A549 (cell line): ENCODE measurements at regions not wholly inside any gene's neighbourhood (a gene's known extent, or its start where the extent isn't known, plus 50 kb on each side); places are given as distances from the start of the nearest gene placed in this dataset.

Experiments used
- ATAC-seq, 2 experiments: fragments of 200-7000 bp in 1 of 2; fragments of >200 bp in 1 of 2; cut with Nextera tagmentation in 1 of 2; cut with Tn5 transposase in 1 of 2; 3 replicates each; pipeline versions ENCODE4 v1.8.0 to v1.9.1; 2018 to 2020; ENCODE audit warnings: mild to moderate bottlenecking in 1 of 2, moderate library complexity in 1 of 2
- CTCF ChIA-PET: fragments of 300-600 bp; sonication (Branson Sonifier 250); formaldehyde crosslinking; extraction: SDS; loops from one replicate; lab custom pipeline; 2021; ENCODE audit warnings: antibody characterized with exemption, inconsistent platforms; lab: Yijun Ruan, JAX
- POLR2A ChIA-PET: fragments of 350-600 bp; formaldehyde crosslinking; extraction: SDS; loops from one replicate; lab custom pipeline; 2021; ENCODE audit warnings: antibody characterized with exemption, inconsistent platforms; lab: Yijun Ruan, JAX
- DNase-seq, 2 experiments: peaks; one replicate each; pipeline versions ENCODE4 v3.0.0 to v3.0.0-alpha.2; 2011 to 2016; ENCODE audit warnings: low read depth in 1 of 2, low spot score in 1 of 2
- FAIRE-seq: peaks from 2 replicates; lab custom pipeline; 2011; peaks lifted over from hg19 to GRCh38; lab: Jason Lieb, UNC
- H3K27ac ChIP-seq, 2 experiments: fragments of >200 bp; sonication (Bioruptor Twin); formaldehyde crosslinking; 3 replicates each; pipeline ENCODE4 v1.5.1; 2016 to 2017
- H3K4me1 ChIP-seq: fragments of >200 bp; sonication (Bioruptor Twin); formaldehyde crosslinking; 3 replicates; pipeline ENCODE4 v1.6.1; 2016
- H3K4me2 ChIP-seq: fragments of >200 bp; sonication (Bioruptor Twin); formaldehyde crosslinking; 3 replicates; pipeline ENCODE4 v1.6.1; 2016
- H3K4me3 ChIP-seq: fragments of >200 bp; sonication (Bioruptor Twin); formaldehyde crosslinking; 3 replicates; pipeline ENCODE4 v1.5.1; 2016
- H3K9me3 ChIP-seq: fragments of >200 bp; sonication (Bioruptor Twin); formaldehyde crosslinking; 3 replicates; pipeline ENCODE4 v1.6.1; 2016
- BCL3 ChIP-seq: fragments of >200 bp; sonication (Bioruptor Twin); formaldehyde crosslinking; IDR thresholded peaks from 3 replicates; pipeline ENCODE4 v1.6.1; 2016
- BHLHE40 ChIP-seq: IDR thresholded peaks from 2 replicates; pipeline ENCODE4 v1.6.1; 2012; ENCODE audit warnings: low read depth, low read length, inconsistent platforms
- E2F6 ChIP-seq: IDR thresholded peaks from 2 replicates; pipeline ENCODE4 v1.6.1; 2012; ENCODE audit warnings: low read depth, borderline replicate concordance
- EP300 ChIP-seq, 2 experiments: fragments of >200 bp; sonication (Bioruptor Twin); formaldehyde crosslinking; IDR thresholded peaks; 2 replicates in 1 of 2; 3 replicates in 1 of 2; pipeline ENCODE4 v1.6.1; 2016 to 2017
- FOXS1 ChIP-seq: fragments of 250-450 bp; sonication (Bioruptor Pico); IDR thresholded peaks from 2 replicates; pipeline ENCODE4 v1.5.0; 2020; ENCODE audit warnings: mild to moderate bottlenecking, moderate library complexity
- HOXA7 ChIP-seq: fragments of 250-450 bp; sonication (Bioruptor Pico); IDR thresholded peaks from 2 replicates; pipeline ENCODE4 v1.5.0; 2020; ENCODE audit warnings: mild to moderate bottlenecking, moderate library complexity
- HOXB5 ChIP-seq: fragments of 250-450 bp; sonication (Bioruptor Pico); IDR thresholded peaks from 2 replicates; pipeline ENCODE4 v1.5.0; 2020; ENCODE audit warnings: mild to moderate bottlenecking, moderate library complexity
- JUN ChIP-seq, 2 experiments: fragments of >200 bp; sonication (Bioruptor Twin); formaldehyde crosslinking; IDR thresholded peaks; 2 replicates in 1 of 2; 3 replicates in 1 of 2; pipeline ENCODE4 v1.6.1; 2016 to 2017
- JUNB ChIP-seq: fragments of >200 bp; sonication (Bioruptor Twin); formaldehyde crosslinking; IDR thresholded peaks from 2 replicates; pipeline ENCODE4 v1.6.1; 2016
- NPAS2 ChIP-seq: fragments of 250-450 bp; sonication (Bioruptor Pico); IDR thresholded peaks from 2 replicates; pipeline ENCODE4 v1.8.0; 2022; ENCODE audit warnings: mild to moderate bottlenecking, moderate library complexity, borderline replicate concordance
- PBX3 ChIP-seq: IDR thresholded peaks from 2 replicates; pipeline ENCODE4 v1.6.1; 2012
- POLR2A ChIP-seq: IDR thresholded peaks from 2 replicates; pipeline ENCODE4 v1.6.1; 2012; ENCODE audit warnings: mild to moderate bottlenecking, low read length
- POLR2AphosphoS2 ChIP-seq: conservative IDR thresholded peaks from 2 replicates; pipeline ENCODE4 v1.6.1; 2012; ENCODE audit warnings: low read length, improper control_type of control experiment, inconsistent platforms
- RFX5 ChIP-seq: fragments of 450-650 bp; IDR thresholded peaks from 2 replicates; pipeline ENCODE4 v1.7.1; 2014; ENCODE audit warnings: antibody characterized with exemption, mild to moderate bottlenecking, moderate library complexity
- SMC3 ChIP-seq: fragments of >200 bp; sonication (Bioruptor Twin); formaldehyde crosslinking; IDR thresholded peaks from 3 replicates; pipeline ENCODE4 v1.6.1; 2018; ENCODE audit warnings: inconsistent platforms
- SREBF2 ChIP-seq: fragments of 450-650 bp; IDR thresholded peaks from 2 replicates; pipeline ENCODE4 v1.6.1; 2014; ENCODE audit warnings: mild to moderate bottlenecking, moderate library complexity
- TP53 ChIP-seq: fragments of 250-450 bp; sonication (Bioruptor Pico); IDR thresholded peaks from 2 replicates; pipeline ENCODE4 v1.5.0; 2021; ENCODE audit warnings: mild to moderate bottlenecking, moderate library complexity
- USF2 ChIP-seq: fragments of 450-650 bp; IDR thresholded peaks from 2 replicates; pipeline ENCODE4 v1.6.1; 2014; ENCODE audit warnings: antibody characterized with exemption
- ZSCAN20 ChIP-seq: fragments of 250-450 bp; sonication (Bioruptor Pico); IDR thresholded peaks from 2 replicates; pipeline ENCODE4 v1.8.0; 2022; ENCODE audit warnings: mild to moderate bottlenecking, moderate library complexity
- WGBS: methylation state at CpG from one replicate; pipeline ENCODE4 v1.1.6; 2017; ENCODE audit errors: missing lambda C conversion rate; 5-methylcytosine and 5-hydroxymethylcytosine counted together
- TF ChIP-seq, protein P1 (sequence below): fragments of 250-450 bp; sonication (Bioruptor Pico); IDR thresholded peaks from 2 replicates; pipeline ENCODE4 v1.5.0; 2021; ENCODE audit warnings: mild to moderate bottlenecking, moderate library complexity, borderline replicate concordance
- TF ChIP-seq, protein P2 (sequence below): fragments of 150-350 bp; IDR thresholded peaks from 2 replicates; pipeline ENCODE4 v1.6.1; 2014; ENCODE audit warnings: low read depth, mild to moderate bottlenecking, low read length
- TF ChIP-seq, protein P3 (sequence below): fragments of >200 bp; sonication (Bioruptor Twin); formaldehyde crosslinking; IDR thresholded peaks from 3 replicates; pipeline ENCODE4 v1.5.1; 2016

GRCh38 chr4:38493066-38493465, 170.9 kb upstream of the KLF3 start (continued):
- TF ChIP-seq, protein P1, sequence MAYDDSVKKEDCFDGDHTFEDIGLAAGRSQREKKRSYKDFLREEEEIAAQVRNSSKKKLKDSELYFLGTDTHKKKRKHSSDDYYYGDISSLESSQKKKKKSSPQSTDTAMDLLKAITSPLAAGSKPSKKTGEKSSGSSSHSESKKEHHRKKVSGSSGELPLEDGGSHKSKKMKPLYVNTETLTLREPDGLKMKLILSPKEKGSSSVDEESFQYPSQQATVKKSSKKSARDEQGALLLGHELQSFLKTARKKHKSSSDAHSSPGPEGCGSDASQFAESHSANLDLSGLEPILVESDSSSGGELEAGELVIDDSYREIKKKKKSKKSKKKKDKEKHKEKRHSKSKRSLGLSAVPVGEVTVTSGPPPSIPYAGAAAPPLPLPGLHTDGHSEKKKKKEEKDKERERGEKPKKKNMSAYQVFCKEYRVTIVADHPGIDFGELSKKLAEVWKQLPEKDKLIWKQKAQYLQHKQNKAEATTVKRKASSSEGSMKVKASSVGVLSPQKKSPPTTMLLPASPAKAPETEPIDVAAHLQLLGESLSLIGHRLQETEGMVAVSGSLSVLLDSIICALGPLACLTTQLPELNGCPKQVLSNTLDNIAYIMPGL: no peak
- TF ChIP-seq NPAS2 (CRISPR knock-in tag) (no peak), FOXS1 (CRISPR knock-in tag) (no peak), POLR2AphosphoS2 (no peak), HOXB5 (CRISPR knock-in tag) (no peak)

DNA sequence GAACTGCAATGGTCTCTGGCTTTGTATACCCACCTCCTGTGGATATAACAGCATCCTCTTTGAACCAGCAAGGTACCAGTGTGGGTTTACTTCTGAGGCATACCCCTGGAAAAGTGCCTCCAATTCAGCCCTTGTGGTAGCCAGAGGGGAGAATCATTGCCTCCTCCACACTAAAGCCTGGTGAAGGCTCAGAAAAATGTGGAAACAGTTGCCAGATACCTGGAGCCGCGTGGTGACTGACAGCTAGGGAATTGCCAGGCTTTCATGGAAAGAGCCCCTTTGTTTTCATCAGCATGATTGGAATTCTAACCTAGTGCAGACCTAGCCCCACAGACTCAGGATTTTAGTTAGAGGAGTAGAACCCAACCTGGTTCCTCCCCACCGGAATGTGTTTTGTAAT, 168.6 kb upstream of the KLF3 start:
- H3K4me3 ChIP-seq: no peak overlapping the region
- ATAC-seq: no peak
- no peak overlapping the region for H3K27ac ChIP-seq
- ChIA-PET POLR2A (no interaction called here), CTCF (no interaction called here)
- no peaks in the 10 kb centered on the region for H3K9me3 ChIP-seq
- H3K4me1 ChIP-seq: no peaks in the 10 kb centered on the region
- no peak overlapping the region for H3K4me2 ChIP-seq
- no peak for TF ChIP-seq PBX3
- 85% methylated on average over 3 of the region's 3 CpGs for WGBS
- FAIRE-seq: no peak
- DNase-seq: no peak

GRCh38 chr4:38497121-38497520, 166.9 kb upstream of the KLF3 start:
- Histone ChIP-seq H3K9me3 (no peaks in the 10 kb centered on the region), H3K27ac (no peak overlapping the region), H3K4me3 (no peak overlapping the region), H3K4me1 (no peaks in the 10 kb centered on the region)
- no peak for DNase-seq
- POLR2A ChIA-PET: no interaction called here
- no peak for FAIRE-seq
- no peak for ATAC-seq
- TF ChIP-seq E2F6: no peak
- TF ChIP-seq, protein P2, sequence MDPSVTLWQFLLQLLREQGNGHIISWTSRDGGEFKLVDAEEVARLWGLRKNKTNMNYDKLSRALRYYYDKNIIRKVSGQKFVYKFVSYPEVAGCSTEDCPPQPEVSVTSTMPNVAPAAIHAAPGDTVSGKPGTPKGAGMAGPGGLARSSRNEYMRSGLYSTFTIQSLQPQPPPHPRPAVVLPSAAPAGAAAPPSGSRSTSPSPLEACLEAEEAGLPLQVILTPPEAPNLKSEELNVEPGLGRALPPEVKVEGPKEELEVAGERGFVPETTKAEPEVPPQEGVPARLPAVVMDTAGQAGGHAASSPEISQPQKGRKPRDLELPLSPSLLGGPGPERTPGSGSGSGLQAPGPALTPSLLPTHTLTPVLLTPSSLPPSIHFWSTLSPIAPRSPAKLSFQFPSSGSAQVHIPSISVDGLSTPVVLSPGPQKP: no peak
- TF ChIP-seq, protein P3, sequence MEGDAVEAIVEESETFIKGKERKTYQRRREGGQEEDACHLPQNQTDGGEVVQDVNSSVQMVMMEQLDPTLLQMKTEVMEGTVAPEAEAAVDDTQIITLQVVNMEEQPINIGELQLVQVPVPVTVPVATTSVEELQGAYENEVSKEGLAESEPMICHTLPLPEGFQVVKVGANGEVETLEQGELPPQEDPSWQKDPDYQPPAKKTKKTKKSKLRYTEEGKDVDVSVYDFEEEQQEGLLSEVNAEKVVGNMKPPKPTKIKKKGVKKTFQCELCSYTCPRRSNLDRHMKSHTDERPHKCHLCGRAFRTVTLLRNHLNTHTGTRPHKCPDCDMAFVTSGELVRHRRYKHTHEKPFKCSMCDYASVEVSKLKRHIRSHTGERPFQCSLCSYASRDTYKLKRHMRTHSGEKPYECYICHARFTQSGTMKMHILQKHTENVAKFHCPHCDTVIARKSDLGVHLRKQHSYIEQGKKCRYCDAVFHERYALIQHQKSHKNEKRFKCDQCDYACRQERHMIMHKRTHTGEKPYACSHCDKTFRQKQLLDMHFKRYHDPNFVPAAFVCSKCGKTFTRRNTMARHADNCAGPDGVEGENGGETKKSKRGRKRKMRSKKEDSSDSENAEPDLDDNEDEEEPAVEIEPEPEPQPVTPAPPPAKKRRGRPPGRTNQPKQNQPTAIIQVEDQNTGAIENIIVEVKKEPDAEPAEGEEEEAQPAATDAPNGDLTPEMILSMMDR: no peak
- no peak for TF ChIP-seq USF2
- no peak for TF ChIP-seq JUNB
- no peak for TF ChIP-seq HOXB5 (CRISPR knock-in tag)
- TF ChIP-seq HOXA7 (CRISPR knock-in tag): no peak
- no peak for TF ChIP-seq SREBF2
- no peak for TF ChIP-seq RFX5
- no peak for TF ChIP-seq POLR2A
- TF ChIP-seq BCL3: no peak
- TF ChIP-seq EP300 (IDR thresholded peaks at IDR 0.05): no peak
- no peak for TF ChIP-seq JUN (IDR thresholded peaks at IDR 0.05)
- no peak for TF ChIP-seq SMC3
- TF ChIP-seq TP53 (CRISPR knock-in tag): no peak
- TF ChIP-seq BHLHE40: no peak
- no peak for TF ChIP-seq ZSCAN20
- TF ChIP-seq FOXS1 (CRISPR knock-in tag): no peak
- TF ChIP-seq, all 56 proteins: peak for 0
- WGBS: 84% methylated on average over 3 of the region's 3 CpGs
- no peak overlapping the region for H3K4me2 ChIP-seq
- CTCF ChIA-PET: no interaction called here
